SW480 (cell line): ENCODE measurements at regions not wholly inside any gene's neighbourhood (a gene's known extent, or its start where the extent isn't known, plus 50 kb on each side); places are given as distances from the start of the nearest gene placed in this dataset.
"Not testable (repeated sequence)": the region's sequence is repeated elsewhere in the genome, so short reads cannot be mapped to it uniquely, and the experiment has no call there.

ENCODE experiments used
- DNase-seq: peaks from one replicate; pipeline ENCODE4 v3.0.0-alpha.2; 2016; ENCODE audit warnings: low spot score

GRCh38 chr10:35784751-35785150, 142.7 kb upstream of the FZD8 start:
- no peak for DNase-seq

DNA sequence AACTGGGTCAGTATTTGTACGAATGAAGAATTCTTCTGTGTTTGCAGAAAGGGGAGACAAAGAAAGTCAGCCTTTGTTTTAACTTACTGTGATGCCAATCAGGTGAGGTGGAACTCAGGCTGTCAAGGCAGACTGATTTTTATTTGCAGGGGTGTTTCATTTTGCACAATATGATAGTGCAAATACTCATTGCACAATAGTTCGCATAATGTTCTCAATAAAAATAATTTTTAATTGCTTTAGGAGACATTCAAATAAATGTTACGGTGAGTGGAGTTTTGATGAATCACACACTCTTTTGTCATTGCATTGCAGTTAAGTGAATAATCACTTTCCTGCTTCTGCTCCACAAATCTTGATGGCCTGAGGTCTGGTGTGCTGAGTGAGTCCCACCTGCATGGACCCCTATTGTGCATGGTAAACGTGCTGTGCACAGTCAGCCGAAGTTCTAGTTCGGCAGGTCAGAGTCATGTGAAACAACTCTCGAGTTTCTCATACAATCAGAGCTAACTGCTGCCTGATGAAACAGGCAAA, 141.3 kb upstream of the FZD8 start:
- DNase-seq: no peak

GRCh38 chr10:35781643-35782035, 139.5 kb upstream of the FZD8 start:
- DNase-seq: no peak

- no peak for DNase-seq
These were observed 139.0 kb upstream of the FZD8 start for GRCh38 chr10:35780970-35781642.

DNA sequence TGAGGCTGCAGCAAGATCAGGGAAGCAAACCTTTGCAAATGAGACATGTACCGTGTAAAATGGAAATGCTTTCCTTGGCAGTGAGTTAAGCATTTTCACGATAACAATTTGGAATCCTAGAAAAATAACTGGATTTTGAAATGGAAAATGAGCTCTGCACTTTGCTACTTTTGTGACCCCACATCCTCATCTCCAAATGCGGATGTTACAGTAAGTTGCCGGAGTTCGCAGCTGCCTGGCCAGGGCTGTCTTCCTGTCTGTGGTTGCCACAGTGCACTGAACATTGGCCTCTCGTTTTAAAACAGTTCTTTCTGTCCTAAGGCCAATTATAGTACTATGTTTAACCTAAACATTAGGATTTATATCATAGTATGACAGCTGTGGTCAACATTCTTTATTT, 136.2 kb upstream of the FZD8 start:
- DNase-seq: no peak

DNA sequence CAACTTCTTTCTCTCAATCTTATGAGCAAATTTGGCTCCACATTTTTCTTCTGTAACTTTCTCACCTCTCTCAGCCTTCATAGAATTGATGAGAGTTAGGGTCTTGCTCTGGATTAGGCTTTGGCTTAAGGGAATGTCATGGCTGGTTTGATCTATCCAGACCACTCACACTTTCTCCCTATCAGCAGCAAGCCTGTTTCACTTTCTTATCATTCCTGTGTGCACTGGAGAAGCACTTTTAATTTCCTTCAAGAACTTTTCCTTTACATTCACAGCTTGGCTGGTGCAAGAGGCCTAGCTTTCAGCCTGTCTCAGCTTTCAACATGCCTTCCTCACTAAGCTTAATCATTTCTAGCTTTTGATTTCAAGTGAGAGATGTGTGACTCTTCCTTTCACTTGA, 134.5 kb upstream of the FZD8 start:
- DNase-seq: not testable (repeated sequence)

DNA sequence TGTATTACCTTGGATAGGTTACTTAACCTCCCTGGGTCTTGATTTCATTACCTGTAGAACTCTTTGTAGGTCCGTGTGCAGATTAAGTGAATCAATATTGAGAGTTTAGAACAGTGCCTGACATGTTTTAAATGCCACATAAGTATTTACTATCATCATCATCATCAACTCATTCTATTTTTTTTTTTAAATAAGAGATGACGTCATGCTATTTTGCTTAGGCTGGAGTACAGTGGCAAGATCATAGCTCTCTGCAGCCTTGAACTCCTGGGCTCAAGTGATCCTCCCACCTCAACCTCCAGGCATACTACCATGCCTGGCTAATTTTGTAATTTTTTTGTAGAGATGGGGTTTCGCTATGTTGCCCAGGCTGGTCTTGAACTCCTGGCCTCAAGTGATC, 132.0 kb upstream of the FZD8 start:
- DNase-seq: no peak

- DNase-seq: no peak
These were observed 128.8 kb upstream of the FZD8 start for GRCh38 chr10:35770817-35771355.

- DNase-seq: no peak
These were observed 127.7 kb upstream of the FZD8 start for GRCh38 chr10:35769795-35770194.

GRCh38 chr10:35768731-35769130, 126.6 kb upstream of the FZD8 start:
- DNase-seq: no peak

- no peak for DNase-seq
These were observed 125.9 kb upstream of the FZD8 start for GRCh38 chr10:35768011-35768410.

DNA sequence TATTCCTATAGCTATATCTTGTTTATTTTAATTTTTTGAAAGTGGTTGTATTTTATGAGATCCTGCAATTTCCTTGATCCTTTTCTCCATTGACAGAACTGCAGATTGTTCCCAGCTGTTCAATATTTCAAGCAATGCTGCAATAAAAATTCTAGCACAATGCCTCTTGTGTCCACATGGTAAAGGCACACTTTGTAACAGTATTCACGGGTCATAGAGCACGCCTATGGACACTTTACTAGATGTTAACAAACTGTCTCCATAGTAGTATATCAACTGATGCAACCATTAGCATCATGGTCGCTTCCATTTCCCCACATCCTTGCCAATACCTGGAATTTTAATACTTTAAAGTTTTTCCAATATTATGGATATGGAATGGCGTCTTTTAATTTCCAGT, 123.9 kb upstream of the FZD8 start:
- DNase-seq: no peak

DNA sequence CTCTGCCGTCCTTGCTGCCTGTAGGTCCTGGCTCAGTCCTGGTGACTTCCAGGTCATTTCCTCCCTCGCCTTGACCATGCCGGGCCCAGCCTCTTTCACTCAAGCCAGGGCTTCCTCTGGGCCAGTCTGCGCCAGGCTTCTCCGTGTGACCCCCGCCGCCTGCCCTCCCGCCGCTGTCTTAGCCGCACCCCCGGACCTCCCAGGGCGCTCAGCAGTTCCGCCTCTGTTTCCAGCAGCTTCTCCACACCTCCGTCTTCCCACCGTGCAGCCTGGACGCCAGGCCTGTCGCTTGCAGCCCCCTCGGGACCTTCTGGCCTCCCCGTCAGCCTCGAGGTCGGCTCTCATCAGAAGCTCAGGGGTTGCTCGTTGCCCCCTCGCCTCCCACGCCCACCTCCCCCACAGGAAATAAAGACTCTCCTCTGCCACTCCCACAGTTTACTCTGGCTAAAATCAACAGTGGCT, 123.0 kb upstream of the FZD8 start:
- DNase-seq: peak; percentile 7

DNA sequence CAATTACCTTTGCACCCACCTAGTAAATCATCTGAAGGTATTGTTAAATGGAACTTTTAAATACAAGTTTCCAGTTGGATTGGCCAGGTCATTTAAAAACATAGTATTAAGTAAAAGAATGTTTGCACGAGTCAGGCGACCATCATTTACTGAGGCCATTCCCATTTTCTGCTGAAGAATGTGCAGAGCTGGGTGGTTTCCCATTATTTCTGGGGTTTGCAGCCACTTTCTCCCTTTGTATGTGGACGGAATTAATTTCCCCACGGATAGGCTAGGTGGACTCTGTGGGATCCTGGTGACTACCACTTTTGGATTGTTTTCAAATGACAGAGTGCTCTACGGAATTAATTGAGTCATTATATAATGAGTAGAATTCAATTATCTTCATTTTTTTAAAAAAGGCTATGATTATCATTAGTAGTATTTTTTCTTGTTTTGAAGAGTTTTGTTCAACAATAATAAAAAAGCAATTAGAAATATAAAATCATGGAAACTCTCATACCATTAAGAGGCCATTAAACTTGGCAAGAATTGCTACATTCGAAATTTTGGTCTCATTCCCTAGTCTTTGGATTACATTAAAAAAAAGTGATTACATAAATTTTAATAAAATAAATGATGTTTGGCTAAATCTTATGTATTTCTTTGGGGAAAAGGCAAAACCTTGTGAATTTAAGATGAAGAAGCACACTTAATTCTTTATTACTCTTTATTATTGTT, 120.4 kb upstream of the FZD8 start:
- DNase-seq: no peak

DNA sequence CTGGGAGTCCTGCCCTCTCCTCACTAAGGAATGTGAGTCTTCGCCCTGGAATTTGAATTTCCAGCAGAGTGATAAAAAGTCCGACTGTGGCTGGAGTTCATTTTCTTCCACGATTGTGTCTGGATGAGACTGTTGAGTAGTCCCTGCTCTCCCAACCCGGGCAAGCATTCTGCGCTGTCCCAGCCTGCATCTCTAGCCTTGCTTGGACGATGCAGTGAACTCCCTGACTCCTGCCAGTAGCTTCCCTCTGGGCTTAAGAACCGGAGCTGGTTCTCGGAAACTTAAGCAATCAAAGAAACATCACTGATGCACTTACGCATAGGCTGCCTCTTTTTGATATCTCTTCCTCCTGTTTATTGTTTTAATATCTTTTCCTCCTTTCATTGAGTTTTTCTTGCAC, 116.0 kb upstream of the FZD8 start:
- no peak for DNase-seq

- no peak for DNase-seq
These were observed 112.4 kb upstream of the FZD8 start for GRCh38 chr10:35754519-35754918.

DNA sequence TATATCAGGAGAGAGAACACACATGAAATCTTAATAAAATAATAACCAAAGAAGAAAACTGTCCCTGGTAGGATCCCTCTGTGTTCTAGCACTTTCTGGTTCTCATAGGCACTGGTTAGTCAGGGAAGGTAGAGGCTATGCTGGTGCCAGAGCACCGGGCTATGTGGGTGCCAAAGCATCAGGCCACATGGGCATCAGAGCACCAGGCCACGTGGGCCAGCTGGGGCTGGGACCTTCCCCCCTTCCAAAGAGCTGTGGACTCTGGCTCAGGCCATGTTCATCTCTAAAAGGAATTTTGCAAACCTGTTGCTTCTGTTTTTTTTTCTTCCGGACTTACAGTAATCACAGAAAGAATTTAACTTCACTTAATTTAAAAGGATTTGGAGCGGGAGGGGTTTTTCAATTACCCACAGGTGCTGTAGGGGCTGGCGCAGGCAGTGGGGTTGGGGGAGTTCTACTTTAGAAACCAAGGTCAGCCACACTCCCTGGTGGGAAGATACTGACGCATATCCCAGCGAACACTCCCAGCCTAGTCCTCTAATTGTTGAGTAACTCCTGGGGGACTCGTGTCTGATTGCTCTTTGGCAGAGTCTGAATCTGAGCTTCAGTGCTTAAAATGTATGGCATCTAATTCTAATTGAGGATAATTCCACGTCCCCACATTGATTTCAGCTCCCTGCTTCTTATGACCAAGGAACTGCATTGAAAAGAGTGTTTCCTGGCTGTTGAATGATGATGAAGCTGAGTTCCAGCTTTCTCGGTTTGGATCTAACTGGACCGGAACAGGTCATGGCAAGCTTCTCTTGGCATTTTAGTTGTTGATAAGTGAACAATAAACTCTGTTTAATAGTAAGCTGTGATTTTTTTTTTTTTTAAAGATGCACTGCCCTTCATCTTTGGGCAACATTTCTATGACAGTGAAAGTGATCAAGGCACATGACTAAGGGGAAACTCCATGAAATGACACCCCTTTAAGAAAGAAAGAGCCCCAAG, 110.7 kb upstream of the FZD8 start:
- no peak for DNase-seq

- no peak for DNase-seq
These were observed 109.3 kb upstream of the FZD8 start for GRCh38 chr10:35751347-35751746.

- no peak for DNase-seq
These were observed 107.1 kb upstream of the FZD8 start for GRCh38 chr10:35749230-35749629.

GRCh38 chr10:35745617-35746403, 103.7 kb upstream of the FZD8 start:
- DNase-seq: no peak

- no peak for DNase-seq
These were observed 101.8 kb upstream of the FZD8 start for GRCh38 chr10:35743851-35744250.
